NCI-H748 (cell line): ENCODE measurements at regions not wholly inside any gene's neighbourhood (a gene's known extent, or its start where the extent isn't known, plus 50 kb on each side); places are given as distances from the start of the nearest gene placed in this dataset.
"Not testable (repeated sequence)": the region's sequence is repeated elsewhere in the genome, so short reads cannot be mapped to it uniquely, and the experiment has no call there.

Source experiments
- DNase-seq: peaks from one replicate; lab custom pipeline; 2025; ENCODE audit not compliant: unreplicated experiment; lab: John Stamatoyannopoulos, UW

GRCh38 chr15:44848859-44849258, 107.6 kb upstream of the TERB2 start:
- not testable (repeated sequence) for DNase-seq

GRCh38 chr15:44849701-44850403, 106.6 kb upstream of the TERB2 start:
- not testable (repeated sequence) for DNase-seq

DNA sequence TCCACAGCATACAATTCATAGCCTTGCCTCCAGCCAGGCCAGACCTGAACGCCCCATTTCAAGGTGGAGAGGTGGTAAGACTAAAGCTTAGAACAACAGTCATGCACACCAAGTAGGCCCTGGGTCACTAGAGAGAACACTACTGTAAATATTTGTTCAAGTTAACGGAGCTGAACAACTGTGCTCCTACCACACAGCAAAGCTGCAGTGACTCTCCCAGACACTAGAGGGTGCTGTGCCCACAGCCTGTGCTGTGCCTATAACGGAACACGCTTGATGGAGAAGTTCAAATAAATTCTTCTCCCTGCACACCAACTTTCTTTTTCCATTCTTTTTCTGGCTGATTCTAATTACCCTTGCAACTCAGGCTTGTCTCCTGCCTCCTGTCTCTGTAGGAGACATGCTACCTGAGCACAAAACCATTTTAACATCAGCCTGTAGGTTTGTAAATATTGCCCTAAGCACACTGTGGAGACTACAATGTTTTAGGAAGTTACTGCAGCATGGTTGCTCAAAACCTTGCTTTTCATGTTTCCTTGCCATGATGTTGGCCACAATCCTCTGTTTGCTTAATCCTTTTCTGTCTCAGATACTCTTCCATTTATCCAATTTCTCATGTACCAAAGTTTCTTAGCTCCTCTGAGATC, 103.1 kb upstream of the TERB2 start:
- peak; percentile 46 for DNase-seq

GRCh38 chr15:44854696-44855095, 101.8 kb upstream of the TERB2 start:
- not testable (repeated sequence) for DNase-seq

DNA sequence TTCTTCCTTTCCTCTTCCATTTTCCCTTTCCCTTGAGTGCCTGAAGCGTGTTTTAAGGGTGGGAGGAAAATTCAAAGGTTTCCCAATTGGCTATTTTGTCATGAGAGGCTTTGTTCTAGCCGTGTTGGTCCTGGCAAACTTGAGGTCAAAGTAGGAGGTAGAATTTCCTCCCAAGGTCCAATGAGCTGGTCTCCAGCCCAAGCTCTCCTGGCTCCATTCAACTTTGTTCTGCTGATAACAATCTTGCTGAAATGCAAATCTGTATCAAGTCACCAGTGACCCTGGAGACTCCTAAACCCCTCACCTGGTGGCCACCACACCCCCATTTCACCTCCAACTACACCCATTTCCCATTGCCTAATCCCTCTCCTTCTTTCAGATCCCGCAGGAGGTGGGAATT, 100.2 kb upstream of the TERB2 start:
- DNase-seq: not testable (repeated sequence)

- not testable (repeated sequence) for DNase-seq
Measured at GRCh38 chr15:44857164-44857710, 99.2 kb upstream of the TERB2 start.

GRCh38 chr15:44859088-44859487, 97.4 kb upstream of the TERB2 start:
- not testable (repeated sequence) for DNase-seq

GRCh38 chr15:44860168-44860567, 96.3 kb upstream of the TERB2 start:
- not testable (repeated sequence) for DNase-seq

DNA sequence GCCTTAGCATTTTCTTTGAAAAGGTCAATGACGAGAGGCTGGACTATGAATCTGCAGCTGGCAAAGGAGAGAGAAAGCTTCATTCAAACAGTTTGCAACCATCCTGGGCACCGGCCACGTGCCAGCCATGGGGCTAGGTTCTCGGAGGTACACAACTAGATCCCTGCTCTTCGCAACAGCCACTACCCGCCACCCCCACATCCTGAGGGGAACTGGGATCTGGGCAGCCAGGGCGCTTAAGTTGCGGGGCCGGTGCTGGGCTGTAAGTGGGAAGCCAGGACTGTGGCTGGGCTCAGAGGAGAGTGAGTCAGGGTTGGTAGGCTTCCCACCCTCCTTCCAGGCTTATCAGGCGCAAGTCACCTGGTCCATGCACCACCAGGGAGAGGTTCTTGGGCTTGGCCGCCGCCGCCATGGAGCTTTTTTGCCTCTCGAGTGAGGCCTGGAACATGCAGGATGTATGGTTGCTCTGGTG, 95.0 kb upstream of the TERB2 start:
- DNase-seq: no peak

- DNase-seq: no peak
Measured at GRCh38 chr15:44861917-44862316, 94.6 kb upstream of the TERB2 start.

DNA sequence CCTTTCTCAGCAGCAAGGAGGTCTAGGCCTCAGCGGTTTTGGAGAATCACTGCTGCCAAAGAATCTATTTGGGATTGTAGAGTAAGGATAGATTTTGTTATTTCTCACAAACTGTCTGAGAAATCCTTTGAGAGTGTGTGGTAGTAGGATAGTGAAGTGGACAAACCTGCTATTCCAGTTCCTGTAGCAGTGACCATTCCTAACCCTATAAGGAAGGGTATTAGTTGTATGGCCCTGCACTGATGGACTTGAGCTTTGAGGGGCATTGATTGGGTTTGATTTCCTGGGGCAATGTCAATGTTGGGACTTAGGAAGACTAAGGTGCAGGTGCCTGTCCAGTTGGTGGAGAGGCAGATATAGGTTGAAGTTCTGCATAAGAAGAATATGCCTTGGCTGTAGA, 93.6 kb upstream of the TERB2 start:
- DNase-seq: peak; percentile 50

- DNase-seq: not testable (repeated sequence)
Measured at GRCh38 chr15:44868100-44868499, 88.4 kb upstream of the TERB2 start.

DNA sequence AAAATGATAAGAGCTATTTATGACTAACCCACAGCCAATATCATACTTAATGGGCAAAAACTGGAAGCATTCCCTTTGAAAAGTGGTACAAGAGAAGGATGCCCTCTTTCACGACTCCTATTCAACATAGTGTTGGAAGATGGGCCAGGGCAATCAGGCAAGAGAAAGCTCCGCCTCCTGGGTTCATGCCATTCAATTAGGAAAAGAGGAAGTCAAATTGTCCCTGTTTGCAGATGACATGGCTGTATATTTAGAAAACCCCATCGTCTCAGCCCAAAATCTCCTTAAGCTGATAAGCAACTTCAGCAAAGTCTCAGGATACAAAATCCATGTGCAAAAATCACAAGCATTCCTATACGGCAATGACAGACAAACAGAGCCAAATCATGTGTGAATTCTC, 86.4 kb upstream of the TERB2 start:
- not testable (repeated sequence) for DNase-seq

DNA sequence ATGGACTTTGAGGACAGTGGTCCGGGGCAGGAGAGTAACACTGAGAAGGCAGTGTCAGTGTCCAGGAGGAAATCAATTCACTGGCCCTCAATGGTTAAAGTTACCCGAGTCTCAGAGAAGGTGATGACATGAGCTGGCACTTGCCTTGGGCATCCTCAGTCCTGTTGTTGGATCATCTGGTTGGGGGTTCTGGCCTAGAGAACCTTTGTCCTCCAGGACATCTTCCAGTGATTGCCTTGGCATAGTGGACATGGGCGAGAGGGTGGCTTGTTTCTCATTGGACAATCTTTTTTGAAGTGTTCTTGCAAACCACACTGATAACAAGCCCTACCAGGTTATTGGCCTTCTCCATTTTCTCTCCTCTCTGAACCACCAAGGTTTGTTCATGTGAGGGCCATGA, 83.4 kb upstream of the TERB2 start:
- no peak for DNase-seq

GRCh38 chr15:44879066-44879465, 77.4 kb upstream of the TERB2 start:
- DNase-seq: no peak

- DNase-seq: no peak
Measured at GRCh38 chr15:44882499-44882968, 74.0 kb upstream of the TERB2 start.

- DNase-seq: no peak
Measured at GRCh38 chr15:44883199-44883877, 73.1 kb upstream of the TERB2 start.

- not testable (repeated sequence) for DNase-seq
Measured at GRCh38 chr15:44898890-44899651, 57.4 kb upstream of the TERB2 start.

- DNase-seq: not testable (repeated sequence)
Measured at GRCh38 chr15:44899775-44900174, 56.7 kb upstream of the TERB2 start.

GRCh38 chr15:44900796-44901195, 55.7 kb upstream of the TERB2 start:
- not testable (repeated sequence) for DNase-seq

GRCh38 chr15:44903281-44903680, 53.2 kb upstream of the TERB2 start:
- DNase-seq: not testable (repeated sequence)
